GM19397 (cell line): ENCODE measurements at regions not wholly inside any gene's neighbourhood (a gene's known extent, or its start where the extent isn't known, plus 50 kb on each side); places are given as distances from the start of the nearest gene placed in this dataset.

ENCODE experiments used
- ATAC-seq: cut with Tn5 transposase; IDR thresholded peaks from one replicate; pipeline ENCODE4 v1.9.1; 2021; ENCODE audit warnings: mild to moderate bottlenecking, moderate library complexity; ENCODE audit not compliant: unreplicated experiment

DNA sequence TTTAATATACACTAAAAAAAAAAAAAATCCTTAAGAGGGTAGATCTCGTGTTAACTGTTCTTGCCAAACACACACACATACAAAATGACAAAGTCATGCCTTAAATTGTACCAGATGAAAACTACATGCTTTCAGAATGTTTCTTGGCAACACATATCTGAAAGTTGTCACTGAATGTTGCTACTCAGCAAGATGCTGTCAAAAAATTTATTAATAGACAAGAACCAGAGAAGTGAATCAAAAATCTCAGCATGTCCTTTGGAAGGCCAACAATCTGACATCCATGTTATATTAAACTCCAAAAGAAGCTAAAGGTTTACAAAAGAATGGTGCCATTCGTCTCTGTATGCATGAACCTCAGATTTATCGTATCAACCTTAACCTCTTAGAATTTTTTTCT lies 1746.2 kb upstream of the PRR20A start:
- no peak for ATAC-seq

- no peak for ATAC-seq
Measured at GRCh38 chr13:55402870-55403269, 1737.8 kb upstream of the PRR20A start.

GRCh38 chr13:55403887-55404487 lies 1736.7 kb upstream of the PRR20A start:
- ATAC-seq, result no peak

DNA sequence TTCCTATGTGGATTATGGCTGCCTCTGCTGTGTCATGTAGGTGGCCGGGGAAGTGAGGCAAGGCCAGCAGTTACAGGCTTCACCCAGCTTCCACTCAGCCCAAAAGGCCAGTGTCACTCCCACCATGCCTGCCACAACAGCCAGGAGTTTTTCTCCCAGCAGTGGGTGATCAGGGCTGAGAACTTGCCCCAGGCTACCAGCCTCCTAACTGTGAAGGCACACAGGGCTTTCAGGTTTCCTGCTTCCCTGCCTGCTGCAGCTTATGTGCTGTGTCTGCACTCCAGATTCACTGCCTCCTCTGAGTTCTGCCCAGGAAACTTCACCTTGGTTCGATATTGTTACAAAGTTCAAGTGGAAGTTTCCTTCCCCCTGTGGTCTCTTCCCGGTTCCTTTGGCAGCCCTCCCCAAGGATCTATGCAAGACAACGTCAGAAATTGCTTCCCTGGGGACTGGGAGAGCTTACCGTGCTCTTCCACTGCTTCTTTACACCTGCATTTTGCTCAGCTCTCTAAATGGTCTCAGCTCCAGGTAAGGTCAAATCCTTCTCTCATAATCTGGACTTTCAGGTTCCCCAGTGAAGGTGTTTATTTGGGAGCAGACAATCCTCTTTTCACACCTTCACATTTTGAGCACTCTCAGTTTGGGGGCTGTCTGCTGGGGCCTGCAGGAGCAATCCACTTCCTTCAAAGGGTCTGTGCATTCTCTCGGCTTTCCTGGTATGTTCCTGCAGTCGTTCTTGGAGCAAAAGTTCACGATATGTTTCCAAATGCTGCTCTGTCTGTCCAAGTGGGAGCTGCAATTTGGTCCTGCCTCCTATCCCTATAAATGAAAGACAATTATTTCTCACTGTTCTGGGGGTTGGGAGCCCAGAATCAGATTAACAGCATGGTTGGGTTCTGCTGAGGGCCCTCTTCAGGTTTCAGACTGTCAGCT lies 1730.1 kb upstream of the PRR20A start:
- no peak for ATAC-seq

GRCh38 chr13:55418095-55418494 lies 1722.6 kb upstream of the PRR20A start:
- ATAC-seq, result no peak

GRCh38 chr13:55432814-55433213 lies 1707.9 kb upstream of the PRR20A start:
- no peak for ATAC-seq

GRCh38 chr13:55437162-55437561 lies 1703.6 kb upstream of the PRR20A start:
- ATAC-seq, result no peak

- ATAC-seq, result no peak
Measured at GRCh38 chr13:55439450-55439849, 1701.3 kb upstream of the PRR20A start.

GRCh38 chr13:55440465-55441085 lies 1700.1 kb upstream of the PRR20A start:
- no peak for ATAC-seq

DNA sequence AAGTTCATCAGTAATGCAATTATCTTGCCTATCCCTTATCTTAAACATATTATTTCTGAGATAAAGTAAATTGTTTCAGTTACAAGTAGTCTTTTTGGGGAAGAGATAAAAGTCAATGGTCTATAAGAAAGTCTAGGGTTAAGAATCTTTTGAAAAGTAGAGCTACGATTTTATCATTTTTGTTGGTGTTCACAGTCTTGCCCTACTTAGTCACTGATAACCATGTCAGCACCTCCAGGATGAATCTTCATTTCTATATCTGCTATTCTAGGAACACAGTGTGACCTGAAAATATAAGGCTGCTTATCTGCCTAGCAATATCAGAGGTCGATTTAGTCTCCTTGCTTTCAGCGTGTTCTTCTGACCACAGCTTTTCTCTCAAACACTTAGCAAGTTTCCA lies 1676.5 kb upstream of the PRR20A start:
- no peak for ATAC-seq

GRCh38 chr13:55467476-55467875 lies 1673.2 kb upstream of the PRR20A start:
- ATAC-seq, result no peak

GRCh38 chr13:55483626-55484158 lies 1657.0 kb upstream of the PRR20A start:
- ATAC-seq, result no peak

DNA sequence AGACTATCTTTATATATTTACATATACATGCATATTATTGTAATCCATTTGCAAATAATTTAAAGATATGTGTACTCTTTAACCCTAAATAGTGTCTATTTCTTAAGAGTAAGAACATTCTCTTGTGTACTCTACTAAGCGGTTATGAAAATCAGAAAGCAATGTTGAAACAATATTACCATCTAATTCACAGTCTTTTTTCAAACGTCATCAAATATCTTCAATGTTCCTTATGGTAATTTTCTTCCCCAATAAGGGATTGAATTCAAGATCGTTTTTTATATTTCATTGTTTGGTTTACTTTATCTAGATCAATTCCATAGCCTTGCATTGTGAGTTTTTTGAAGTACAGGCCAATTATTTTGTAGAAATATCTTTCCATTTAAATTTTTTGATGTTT lies 1647.4 kb upstream of the PRR20A start:
- no peak for ATAC-seq

- no peak for ATAC-seq
Measured at GRCh38 chr13:55497486-55497885, 1643.2 kb upstream of the PRR20A start.

- no peak for ATAC-seq
Measured at GRCh38 chr13:55500694-55501093, 1640.0 kb upstream of the PRR20A start.

DNA sequence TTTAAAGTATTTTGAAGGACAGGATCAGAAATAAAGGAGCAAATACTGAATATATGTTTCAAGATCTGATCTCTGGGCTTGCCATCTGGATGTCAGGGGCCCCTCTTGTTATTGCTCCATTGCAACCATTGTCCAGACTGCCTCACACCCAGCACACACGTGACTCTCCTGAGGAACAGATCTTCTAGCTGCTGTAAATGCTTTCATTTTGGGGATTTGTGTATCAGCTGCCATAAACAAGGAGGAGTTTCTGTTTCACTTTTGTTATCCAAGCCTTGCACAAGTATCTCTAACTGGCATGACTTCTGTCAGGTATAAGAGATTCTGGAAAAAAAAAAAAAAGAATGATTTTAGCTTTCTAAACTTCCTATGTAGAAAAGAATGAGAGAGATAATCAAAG lies 1624.1 kb upstream of the PRR20A start:
- no peak for ATAC-seq

GRCh38 chr13:55517312-55517711 lies 1623.4 kb upstream of the PRR20A start:
- no peak for ATAC-seq

DNA sequence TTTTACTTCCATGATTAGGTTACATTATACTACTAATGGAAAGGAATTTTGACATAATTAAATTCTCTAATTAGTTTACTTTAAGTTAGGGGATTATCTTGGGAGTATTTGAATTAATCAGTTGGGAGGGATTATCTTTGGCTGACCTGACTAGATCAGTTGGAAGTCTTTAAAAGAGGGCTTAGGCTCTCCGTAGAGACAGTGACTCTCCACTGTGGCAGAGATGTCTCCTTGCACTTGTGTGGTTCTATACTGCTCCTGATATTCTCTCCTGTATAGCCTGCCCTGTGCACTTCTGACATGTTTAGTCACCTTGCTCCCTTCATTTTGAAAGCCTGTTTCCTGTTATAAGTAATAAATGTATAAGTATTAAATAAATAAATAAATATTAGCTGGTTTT lies 1612.3 kb upstream of the PRR20A start:
- ATAC-seq, result no peak

DNA sequence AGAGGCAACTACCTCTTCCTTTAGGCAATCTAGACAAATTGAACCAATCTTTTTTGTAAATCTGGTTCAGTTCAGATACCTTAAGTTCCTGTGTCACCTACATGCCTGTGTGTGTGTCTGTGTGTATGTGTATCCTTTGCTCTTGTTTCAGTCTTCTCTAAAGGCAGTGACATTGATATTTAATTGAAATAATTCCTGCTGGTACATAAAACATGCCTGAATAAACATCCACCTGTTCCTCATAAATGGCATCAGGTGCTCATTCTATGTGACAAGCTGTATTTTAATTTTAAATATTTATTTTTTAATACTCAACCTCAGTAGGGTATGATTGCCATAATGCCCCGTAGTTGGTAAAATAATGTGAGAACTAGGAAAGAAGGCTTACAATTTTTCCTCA lies 1606.4 kb upstream of the PRR20A start:
- ATAC-seq, result no peak

GRCh38 chr13:55538424-55538823 lies 1602.3 kb upstream of the PRR20A start:
- ATAC-seq, result no peak

DNA sequence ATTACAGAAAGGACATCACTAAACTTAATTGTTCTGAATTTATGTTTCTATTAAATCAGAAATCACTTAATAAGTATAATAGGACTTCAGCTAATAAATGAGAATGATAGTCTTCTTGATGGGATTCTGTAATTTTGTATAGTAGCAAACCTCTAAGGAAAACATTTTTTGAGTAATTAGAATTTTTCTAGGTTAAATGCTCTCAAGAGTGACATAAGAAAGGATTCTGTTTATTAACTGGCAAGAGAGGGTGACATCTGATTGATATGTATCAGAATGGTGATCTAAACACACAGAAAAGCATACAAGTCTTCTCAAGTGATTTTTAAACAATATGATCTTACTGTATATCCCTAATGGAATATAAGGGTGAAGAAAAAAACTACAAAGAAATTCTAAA lies 1597.7 kb upstream of the PRR20A start:
- ATAC-seq, result no peak

GRCh38 chr13:55550624-55551023 lies 1590.1 kb upstream of the PRR20A start:
- no peak for ATAC-seq
